H1 (cell line): ENCODE measurements at regions not wholly inside any gene's neighbourhood (a gene's known extent, or its start where the extent isn't known, plus 50 kb on each side); places are given as distances from the start of the nearest gene placed in this dataset.

Source experiments
- CTCF ChIA-PET: fragments of 300-600 bp; sonication (Branson Sonifier 250); formaldehyde crosslinking; loops from one replicate; lab custom pipeline; 2021; ENCODE audit not compliant: partially characterized antibody; lab: Charles Lee
- POLR2A ChIA-PET: fragments of 300-600 bp; sonication (Branson Sonifier 250); formaldehyde crosslinking; loops from one replicate; lab custom pipeline; 2021; ENCODE audit warnings: inconsistent platforms; ENCODE audit not compliant: partially characterized antibody; lab: Charles Lee
- DNase-seq, 2 experiments: peaks; one replicate each; pipeline versions ENCODE4 v3.0.0 to v3.0.0-alpha.2; 2010 to 2022; ENCODE audit warnings: low spot score in 2 of 2, low read depth in 1 of 2, mixed read lengths in 1 of 2
- FAIRE-seq: peaks from 2 replicates; lab custom pipeline; 2011; peaks lifted over from hg19 to GRCh38; lab: Jason Lieb, UNC
- H2AFZ ChIP-seq: 2 replicates; pipeline ENCODE4 v1.8.1; 2012; ENCODE audit warnings: low read length, inconsistent platforms
- H2AK5ac ChIP-seq: 2 replicates; pipeline ENCODE4 v1.6.1; 2013; ENCODE audit warnings: low read depth, low read length
- H2BK120ac ChIP-seq: replicated peaks from 2 replicates; pipeline ENCODE3; 2013; ENCODE audit warnings: low read depth, low read length, inconsistent platforms
- H2BK12ac ChIP-seq: 2 replicates; pipeline ENCODE4 v1.6.1; 2013; ENCODE audit warnings: low read depth, low read length
- H2BK15ac ChIP-seq: 2 replicates; pipeline ENCODE4 v1.6.1; 2013; ENCODE audit warnings: low read length
- H2BK20ac ChIP-seq: 2 replicates; pipeline ENCODE4 v1.6.1; 2013; ENCODE audit warnings: low read length
- H2BK5ac ChIP-seq: 2 replicates; pipeline ENCODE4 v1.6.1; 2013; ENCODE audit warnings: low read depth, low read length
- H3K14ac ChIP-seq: 2 replicates; pipeline ENCODE4 v1.6.1; 2013; ENCODE audit warnings: inconsistent platforms; ENCODE audit not compliant: insufficient read length
- H3K18ac ChIP-seq: 2 replicates; pipeline ENCODE4 v1.6.1; 2013; ENCODE audit warnings: low read length; ENCODE audit errors: extremely low read depth
- H3K23ac ChIP-seq: 2 replicates; pipeline ENCODE4 v1.6.1; 2013; ENCODE audit warnings: inconsistent platforms; ENCODE audit not compliant: insufficient read length
- H3K23me2 ChIP-seq: 2 replicates; pipeline ENCODE4 v1.6.1; 2013; ENCODE audit warnings: low read depth, low read length
- H3K27ac ChIP-seq: 2 replicates; pipeline ENCODE4 v1.6.1; 2011; ENCODE audit warnings: low read depth, low read length, inconsistent platforms
- H3K27me3 ChIP-seq, 4 experiments: replicated peaks in 1 of 4; 1 replicate in 1 of 4; 2 replicates in 3 of 4; pipeline versions ENCODE4 v1.6.1 to v1.8.1; 2011 to 2013; ENCODE audit warnings: low read length in 3 of 4, mild to moderate bottlenecking in 3 of 4, inconsistent platforms in 2 of 4, mixed read lengths in 2 of 4, moderate library complexity in 1 of 4; ENCODE audit not compliant: control insufficient read depth in 3 of 4, insufficient read depth in 3 of 4; ENCODE audit errors: extremely low read depth in 1 of 4
- H3K36me3 ChIP-seq, 4 experiments: 2 replicates each; pipeline versions ENCODE4 v1.6.1 to v1.8.1; 2011 to 2013; ENCODE audit warnings: mild to moderate bottlenecking in 4 of 4, low read length in 3 of 4, moderate library complexity in 2 of 4, control low read depth in 1 of 4, inconsistent platforms in 1 of 4; ENCODE audit not compliant: insufficient read depth in 4 of 4, control insufficient read depth in 2 of 4
- H3K4ac ChIP-seq: replicated peaks from 2 replicates; pipeline ENCODE3; 2013; ENCODE audit warnings: low read length, low read depth, mixed read lengths, inconsistent platforms; ENCODE audit not compliant: insufficient read length
- H3K4me1 ChIP-seq, 4 experiments: replicated peaks in 1 of 4; 1 replicate in 1 of 4; 2 replicates in 3 of 4; pipeline versions ENCODE4 v1.6.1 to v1.8.1; 2011 to 2013; ENCODE audit warnings: low read length in 3 of 4, inconsistent platforms in 2 of 4, mixed read lengths in 1 of 4; ENCODE audit not compliant: insufficient read depth in 4 of 4, control insufficient read depth in 3 of 4
- H3K4me2 ChIP-seq, 2 experiments: 2 replicates each; pipeline versions ENCODE4 v1.6.1 to v1.8.1; 2011 to 2013; ENCODE audit warnings: low read depth in 2 of 2, low read length in 2 of 2, control low read depth in 1 of 2, inconsistent platforms in 1 of 2, mild to moderate bottlenecking in 1 of 2; ENCODE audit not compliant: insufficient read depth in 1 of 2
- H3K4me3 ChIP-seq, 4 experiments: fragments of 200-600, 300-600 bp in 1 of 4; sonication (generic), shearing (Covaris generic), sonication (Bioruptor Twin) in 1 of 4; 2 replicates each; pipeline versions ENCODE4 v1.5.1 to v1.8.1; 2011 to 2016; ENCODE audit warnings: low read length in 4 of 4, low read depth in 3 of 4, control low read depth in 2 of 4, inconsistent platforms in 2 of 4, mild to moderate bottlenecking in 2 of 4, mixed read lengths in 1 of 4, moderate library complexity in 1 of 4; ENCODE audit not compliant: insufficient read depth in 2 of 4; ENCODE audit errors: extremely low read depth in 1 of 4
- H3K56ac ChIP-seq: replicated peaks from 2 replicates; pipeline ENCODE3; 2013; ENCODE audit warnings: low read depth, mild to moderate bottlenecking, mixed read lengths, low read length, inconsistent platforms; ENCODE audit not compliant: insufficient read length
- H3K79me1 ChIP-seq: 2 replicates; pipeline ENCODE4 v1.6.1; 2013; ENCODE audit warnings: low read depth, low read length, control low read depth
- H3K79me2 ChIP-seq, 2 experiments: 2 replicates each; pipeline versions ENCODE4 v1.6.1 to v1.8.1; 2012 to 2013; ENCODE audit warnings: low read length in 2 of 2, mild to moderate bottlenecking in 2 of 2, inconsistent platforms in 1 of 2; ENCODE audit not compliant: insufficient read depth in 2 of 2, control insufficient read depth in 1 of 2
- H3K9ac ChIP-seq, 4 experiments: replicated peaks in 1 of 4; 1 replicate in 1 of 4; 2 replicates in 3 of 4; pipeline versions ENCODE4 v1.6.1 to v1.8.1; 2011 to 2013; ENCODE audit warnings: low read depth in 3 of 4, low read length in 3 of 4, control low read depth in 2 of 4, mild to moderate bottlenecking in 2 of 4, moderate library complexity in 2 of 4, inconsistent platforms in 1 of 4; ENCODE audit errors: extremely low read depth in 1 of 4
- H3K9me3 ChIP-seq, 2 experiments: 2 replicates each; pipeline versions ENCODE4 v1.6.1 to v1.8.1; 2012 to 2013; ENCODE audit warnings: mild to moderate bottlenecking in 2 of 2, moderate library complexity in 2 of 2, control low read depth in 1 of 2, inconsistent platforms in 1 of 2, low read depth in 1 of 2, low read length in 1 of 2, mixed read lengths in 1 of 2; ENCODE audit not compliant: insufficient read depth in 2 of 2
- H4K20me1 ChIP-seq, 2 experiments: replicated peaks in 1 of 2; 2 replicates each; pipeline versions ENCODE3 to v1.8.1; 2011 to 2013; ENCODE audit warnings: inconsistent platforms in 2 of 2, low read length in 2 of 2, mild to moderate bottlenecking in 1 of 2; ENCODE audit not compliant: insufficient read depth in 2 of 2, control insufficient read depth in 1 of 2
- H4K5ac ChIP-seq: 2 replicates; pipeline ENCODE4 v1.6.1; 2013; ENCODE audit warnings: low read length, low read depth, mixed read lengths, inconsistent platforms; ENCODE audit not compliant: insufficient read length
- H4K8ac ChIP-seq: 2 replicates; pipeline ENCODE4 v1.8.0; 2013; ENCODE audit warnings: mild to moderate bottlenecking, moderate library complexity, low read length, inconsistent platforms; ENCODE audit not compliant: insufficient read depth; ENCODE audit errors: extremely low read depth
- H4K91ac ChIP-seq: replicated peaks from 2 replicates; pipeline ENCODE3; 2013; ENCODE audit warnings: low read length, mixed read lengths, inconsistent platforms; ENCODE audit not compliant: insufficient read length
- JUND ChIP-seq: IDR thresholded peaks from 2 replicates; pipeline ENCODE4 v1.6.1; 2011; ENCODE audit warnings: mild to moderate bottlenecking, improper control_type of control experiment, low read length
- KDM4A ChIP-seq: IDR thresholded peaks from one replicate; pipeline ENCODE4 v1.7.1; 2012; ENCODE audit warnings: low read depth, mild to moderate bottlenecking, moderate library complexity, low read length, inconsistent platforms; ENCODE audit not compliant: severe bottlenecking
- WGBS, 2 experiments: shearing (Covaris generic) in 1 of 2; methylation state at CpG; one replicate each; pipeline versions ENCODE4 v1.1.6 to v1.1.7; 2013 to 2015; ENCODE audit warnings: low lambda C conversion rate in 2 of 2, mixed read lengths in 2 of 2, inconsistent platforms in 1 of 2, low coverage in 1 of 2, missing lambda C conversion rate in 1 of 2; ENCODE audit not compliant: insufficient replicate concordance in 2 of 2, insufficient coverage in 1 of 2, insufficient read length in 1 of 2; ENCODE audit errors: extremely low coverage in 1 of 2, missing lambda C conversion rate in 1 of 2; 5-methylcytosine and 5-hydroxymethylcytosine counted together

DNA sequence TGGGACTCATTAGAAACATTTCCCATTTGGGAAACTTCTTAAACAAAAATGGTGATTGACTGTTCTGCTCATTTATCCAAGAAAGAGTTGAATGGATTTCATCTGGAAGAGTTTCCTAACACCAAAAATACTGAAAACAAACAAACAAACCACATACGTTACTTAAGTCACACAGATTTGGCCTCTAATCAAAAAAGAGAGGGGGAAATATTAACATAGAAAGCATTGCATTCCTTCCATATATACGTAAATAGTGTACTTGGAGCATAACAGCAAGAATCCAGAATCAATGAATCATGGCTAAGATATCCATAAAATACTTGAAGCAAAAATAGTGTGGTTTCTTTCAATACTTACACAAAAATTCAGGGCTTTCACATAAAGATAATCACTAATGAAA is 189.8 kb upstream of the MAP3K1 start:
- H2AK5ac ChIP-seq = no peak overlapping the region
- no peak overlapping the region for H3K4me3 ChIP-seq
- no peak overlapping the region for H2BK12ac ChIP-seq
- no peak overlapping the region for H2BK20ac ChIP-seq
- H3K4ac ChIP-seq = no peak overlapping the region
- no peak overlapping the region for H2BK5ac ChIP-seq
- H3K18ac ChIP-seq = no peak overlapping the region
- no peaks in the 10 kb centered on the region for H3K79me1 ChIP-seq
- no peak overlapping the region for H2BK15ac ChIP-seq
- H4K8ac ChIP-seq = no peak overlapping the region
- H4K5ac ChIP-seq = no peak overlapping the region
- H3K23me2 ChIP-seq = no peaks in the 10 kb centered on the region
- H3K14ac ChIP-seq = no peak overlapping the region
- no peak overlapping the region for H3K23ac ChIP-seq
- H3K9ac ChIP-seq = no peak overlapping the region
- no peak overlapping the region for H2BK120ac ChIP-seq
- no peak for TF ChIP-seq KDM4A
- no peak for TF ChIP-seq JUND
- no peak overlapping the region for H3K56ac ChIP-seq
- H2AFZ ChIP-seq = no peak overlapping the region
- peaks cover 3 to 5% of the 10 kb centered on the region in 2 experiments; a peak in 3 of 4 replicates for H3K9me3 ChIP-seq
- H4K91ac ChIP-seq = no peak overlapping the region
- H3K4me2 ChIP-seq = no peak overlapping the region
- ChIA-PET CTCF (no interaction called here), POLR2A (no interaction called here)
- H3K4me1 ChIP-seq = no peaks in the 10 kb centered on the region
- FAIRE-seq (no peak), DNase-seq (no peak)
- 95% methylated on average over 2 of the region's 2 CpGs; no CpG with 5 or more reads in 1 of the 2 experiments for WGBS, 2 experiments
- H3K36me3 ChIP-seq = no peaks in the 10 kb centered on the region
- no peaks in the 10 kb centered on the region for H4K20me1 ChIP-seq
- no peak overlapping the region for H3K27ac ChIP-seq
- H3K27me3 ChIP-seq = no peaks in the 10 kb centered on the region
- no peaks in the 10 kb centered on the region for H3K79me2 ChIP-seq
